Fibroblast of villous mesenchyme (primary cell): ENCODE measurements at regions not wholly inside any gene's neighbourhood (a gene's known extent, or its start where the extent isn't known, plus 50 kb on each side); places are given as distances from the start of the nearest gene placed in this dataset.
A peak's percentile ranks its signal among the peaks of the same experiment; 100 is the strongest.

Experiments
- DNase-seq: peaks from one replicate; pipeline ENCODE4 v3.0.0-alpha.2; 2010; ENCODE audit warnings: low read depth
- H3K4me3 ChIP-seq: 2 replicates; pipeline ENCODE4 v1.5.1; 2011; ENCODE audit warnings: low read depth, mild to moderate bottlenecking, low read length
- TF ChIP-seq, protein P1 (sequence below): IDR thresholded peaks from 2 replicates; pipeline ENCODE4 v1.5.1; 2012; ENCODE audit warnings: low read depth, mild to moderate bottlenecking, low read length; ENCODE audit not compliant: insufficient read depth

DNA sequence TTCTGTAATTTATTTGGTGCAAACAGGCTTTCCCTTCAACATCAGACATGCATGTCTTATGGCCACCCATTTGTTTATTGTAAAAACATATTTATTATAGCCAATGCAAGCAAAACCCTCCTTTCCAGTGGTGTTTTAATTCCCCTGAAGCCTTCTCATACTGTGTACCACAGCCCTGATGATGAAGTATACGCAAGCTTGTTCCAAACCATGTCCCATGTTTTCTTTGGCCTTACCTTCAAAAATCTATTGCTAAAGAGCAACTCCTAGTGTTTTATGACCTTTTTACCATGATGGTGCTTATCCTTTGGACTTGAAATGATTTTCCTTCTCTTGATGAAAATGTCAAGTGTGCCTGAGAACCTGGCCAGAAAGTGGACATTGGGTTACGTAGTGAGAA is 85.9 kb upstream of the CCDC91 start:
- H3K4me3 ChIP-seq, result no peak overlapping the region
- TF ChIP-seq, protein P1, sequence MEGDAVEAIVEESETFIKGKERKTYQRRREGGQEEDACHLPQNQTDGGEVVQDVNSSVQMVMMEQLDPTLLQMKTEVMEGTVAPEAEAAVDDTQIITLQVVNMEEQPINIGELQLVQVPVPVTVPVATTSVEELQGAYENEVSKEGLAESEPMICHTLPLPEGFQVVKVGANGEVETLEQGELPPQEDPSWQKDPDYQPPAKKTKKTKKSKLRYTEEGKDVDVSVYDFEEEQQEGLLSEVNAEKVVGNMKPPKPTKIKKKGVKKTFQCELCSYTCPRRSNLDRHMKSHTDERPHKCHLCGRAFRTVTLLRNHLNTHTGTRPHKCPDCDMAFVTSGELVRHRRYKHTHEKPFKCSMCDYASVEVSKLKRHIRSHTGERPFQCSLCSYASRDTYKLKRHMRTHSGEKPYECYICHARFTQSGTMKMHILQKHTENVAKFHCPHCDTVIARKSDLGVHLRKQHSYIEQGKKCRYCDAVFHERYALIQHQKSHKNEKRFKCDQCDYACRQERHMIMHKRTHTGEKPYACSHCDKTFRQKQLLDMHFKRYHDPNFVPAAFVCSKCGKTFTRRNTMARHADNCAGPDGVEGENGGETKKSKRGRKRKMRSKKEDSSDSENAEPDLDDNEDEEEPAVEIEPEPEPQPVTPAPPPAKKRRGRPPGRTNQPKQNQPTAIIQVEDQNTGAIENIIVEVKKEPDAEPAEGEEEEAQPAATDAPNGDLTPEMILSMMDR, result no peak
- DNase-seq, result no peak

DNA sequence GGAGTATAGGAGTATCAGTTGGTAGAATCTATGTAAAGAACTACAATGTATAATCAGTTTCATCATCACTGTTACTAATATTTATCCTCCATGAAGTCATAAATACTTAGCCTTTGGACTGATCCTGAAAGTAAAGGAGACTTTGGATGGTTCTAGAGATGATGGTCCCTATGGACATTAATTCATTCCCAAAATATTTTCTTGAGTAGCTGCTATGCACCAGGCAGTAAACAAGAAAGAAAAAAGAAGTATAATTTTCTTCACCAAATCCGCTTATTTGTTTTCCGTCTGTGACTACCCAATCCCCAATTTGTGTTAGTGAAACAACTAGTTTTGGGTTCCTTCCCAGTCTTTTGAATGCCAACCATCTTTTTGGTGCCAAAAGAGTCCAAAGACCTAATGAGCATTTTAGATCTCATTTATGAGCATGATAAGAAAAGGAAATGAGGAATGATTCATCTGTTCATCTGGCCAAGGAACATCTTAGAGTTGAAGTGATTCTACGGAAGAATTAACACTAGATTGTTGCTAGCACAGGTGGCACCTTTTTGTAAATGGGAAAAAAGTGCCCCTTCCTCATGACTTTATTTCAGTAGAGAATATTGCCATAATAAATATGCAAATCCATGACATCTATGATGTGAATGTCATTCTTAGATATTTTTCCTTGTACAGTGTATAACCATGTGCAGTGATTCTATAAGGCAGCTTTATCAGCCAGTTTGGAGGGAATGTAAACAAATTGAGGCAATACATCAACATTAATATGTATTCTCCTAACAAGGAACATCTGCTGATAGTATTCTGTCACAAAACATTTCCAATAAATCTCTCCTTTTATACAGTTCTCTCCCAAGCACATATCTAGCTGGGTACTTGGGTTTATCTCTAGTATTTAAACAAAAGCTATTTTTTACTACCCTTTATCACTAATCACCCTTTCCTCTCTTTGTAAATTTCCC is 85.1 kb upstream of the CCDC91 start:
- no peak overlapping the region for H3K4me3 ChIP-seq
- peak; percentile 70 for DNase-seq
- TF ChIP-seq, protein P1, result no peak

DNA sequence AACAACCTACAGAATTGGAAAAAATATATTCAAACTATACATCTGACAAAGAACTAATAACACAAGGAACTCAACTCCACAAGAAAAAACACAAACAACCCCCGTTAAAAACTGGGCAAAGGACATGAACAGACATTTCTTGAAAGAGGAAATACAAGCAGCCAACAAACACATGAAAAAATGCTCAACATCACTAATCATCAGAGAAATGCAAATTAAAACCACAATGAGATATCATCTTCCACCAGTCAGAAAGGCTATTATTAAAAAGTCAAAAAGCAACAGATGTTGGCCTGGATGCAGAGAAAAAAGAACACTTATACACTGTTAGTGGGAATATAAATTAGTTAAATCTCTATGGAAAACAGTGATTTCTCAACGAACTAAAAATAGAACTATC is 82.6 kb upstream of the CCDC91 start:
- no peak for DNase-seq

DNA sequence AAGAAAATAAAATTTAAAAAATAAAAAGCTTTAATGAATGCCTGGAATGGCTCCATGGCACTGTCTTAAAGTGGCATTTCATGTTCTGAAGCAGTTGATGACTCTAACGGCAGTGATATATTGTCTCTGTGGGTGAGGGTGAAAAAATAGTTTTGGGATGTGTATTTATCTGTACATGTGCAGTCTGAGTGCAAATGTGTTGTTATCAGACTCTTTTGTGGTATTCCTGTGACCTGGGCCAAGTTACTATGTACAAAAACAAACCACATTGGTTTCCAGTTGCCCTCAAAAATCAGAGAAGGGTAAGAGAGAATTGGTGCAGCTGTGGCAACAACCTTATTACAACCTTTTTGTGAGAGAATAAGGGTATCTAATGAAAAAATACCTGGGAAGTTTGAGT is 81.7 kb upstream of the CCDC91 start:
- H3K4me3 ChIP-seq, result no peak overlapping the region
- DNase-seq, result peak; percentile 26
- TF ChIP-seq, protein P1, result no peak

More for the DNA sequence above, 82.6 kb upstream of the CCDC91 start:
- TF ChIP-seq, protein P1, result no peak
- H3K4me3 ChIP-seq, result no peak overlapping the region

DNA sequence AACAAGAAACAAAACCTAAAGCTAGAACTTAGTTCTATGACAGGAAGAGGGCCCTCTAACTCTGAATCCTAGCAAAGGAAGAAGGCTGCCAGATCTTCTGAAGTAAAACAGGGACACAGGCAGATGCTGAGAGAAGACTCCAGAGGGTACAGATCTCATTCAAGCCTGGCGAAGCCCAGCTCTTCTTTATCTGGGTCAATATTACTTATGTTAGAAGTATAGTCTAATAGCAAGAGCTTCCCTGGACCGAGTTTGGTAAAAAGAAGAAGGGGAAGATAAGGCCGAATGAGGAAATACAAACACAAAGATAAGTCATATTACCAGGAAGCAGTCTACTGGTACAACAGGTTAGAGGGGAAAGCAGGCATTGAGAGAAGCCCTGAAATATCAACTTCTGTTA is 79.9 kb upstream of the CCDC91 start:
- DNase-seq, result no peak
- TF ChIP-seq, protein P1, result peak; percentile 28

DNA sequence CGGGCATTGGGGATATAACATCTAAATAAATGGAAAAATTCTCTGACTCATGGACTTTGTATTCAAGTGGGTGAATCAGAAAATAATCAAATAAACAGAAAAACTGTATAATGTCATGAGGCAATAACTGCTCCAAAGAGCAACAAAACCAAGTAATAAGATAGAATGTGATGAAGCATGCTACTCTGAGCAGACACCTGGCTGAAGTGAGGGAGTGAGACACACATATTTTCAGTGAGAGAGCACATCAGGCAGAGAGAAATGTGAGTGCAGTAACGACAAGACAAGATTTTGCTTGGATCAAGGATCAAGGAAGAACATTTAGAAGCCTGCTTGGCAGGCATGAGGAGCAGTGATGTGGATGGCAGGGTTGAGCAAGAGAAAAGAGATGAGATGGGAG is 75.8 kb upstream of the CCDC91 start:
- no peak overlapping the region for H3K4me3 ChIP-seq
- no peak for DNase-seq
- TF ChIP-seq, protein P1, result no peak

More for the DNA sequence above, 79.9 kb upstream of the CCDC91 start:
- H3K4me3 ChIP-seq, result no peak overlapping the region

DNA sequence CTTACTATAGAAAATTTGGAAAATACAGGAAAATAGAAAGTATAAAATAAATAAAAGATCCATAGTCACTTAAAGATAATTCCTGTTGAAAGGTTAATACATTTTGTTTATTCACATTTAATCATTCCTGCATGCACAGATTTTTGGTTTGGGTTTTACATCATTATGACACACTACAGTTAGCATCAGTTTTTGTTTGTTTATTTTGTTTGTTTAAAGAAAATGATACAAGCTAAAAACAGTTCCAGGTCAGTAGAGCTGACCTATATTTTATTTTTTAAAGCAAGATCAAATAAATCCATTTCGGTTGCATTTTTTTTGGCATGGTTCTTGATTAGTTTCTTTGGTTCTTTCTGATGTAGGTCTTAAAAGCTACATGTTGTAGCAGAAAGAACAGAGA is 68.8 kb upstream of the CCDC91 start:
- no peak for DNase-seq
- no peak overlapping the region for H3K4me3 ChIP-seq
- TF ChIP-seq, protein P1, result no peak
